ENCODE measurements at regions not wholly inside any gene's neighbourhood (a gene's known extent, or its start where the extent isn't known, plus 50 kb on each side); places are given as distances from the start of the nearest gene placed in this dataset.
A peak's percentile ranks its signal among the peaks of the same experiment; 100 is the strongest.

- DNase-seq: no peak
These were observed 83.1 kb upstream of the FNDC3B start for GRCh38 chr3:171956181-171956683.

GRCh38 chr3:171956705-171957104, 82.7 kb upstream of the FNDC3B start:
- DNase-seq: no peak

- DNase-seq: no peak
These were observed 79.8 kb upstream of the FNDC3B start for GRCh38 chr3:171959532-171960089.

- DNase-seq: no peak
These were observed 79.2 kb upstream of the FNDC3B start for GRCh38 chr3:171960159-171960558.

GRCh38 chr3:171962137-171962720, 77.1 kb upstream of the FNDC3B start:
- no peak for DNase-seq

- no peak for DNase-seq
These were observed 75.8 kb upstream of the FNDC3B start for GRCh38 chr3:171963546-171963945.

GRCh38 chr3:171965067-171965712, 74.2 kb upstream of the FNDC3B start:
- DNase-seq: no peak

- peak; percentile 17 for DNase-seq
These were observed 72.7 kb upstream of the FNDC3B start for GRCh38 chr3:171966533-171967136.

GRCh38 chr3:171967137-171967783, 72.1 kb upstream of the FNDC3B start:
- peak; percentile 17 for DNase-seq

- no peak for DNase-seq
These were observed 71.3 kb upstream of the FNDC3B start for GRCh38 chr3:171967932-171968678.

- no peak for DNase-seq
These were observed 69.0 kb upstream of the FNDC3B start for GRCh38 chr3:171970301-171970788.

- no peak for DNase-seq
These were observed 67.4 kb upstream of the FNDC3B start for GRCh38 chr3:171971919-171972514.

- no peak for DNase-seq
These were observed 66.5 kb upstream of the FNDC3B start for GRCh38 chr3:171972871-171973348.

- no peak for DNase-seq
These were observed 64.2 kb upstream of the FNDC3B start for GRCh38 chr3:171974986-171975837.

- no peak for DNase-seq
These were observed 62.9 kb upstream of the FNDC3B start for GRCh38 chr3:171976526-171976925.

- DNase-seq: no peak
These were observed 61.9 kb upstream of the FNDC3B start for GRCh38 chr3:171977441-171977840.

GRCh38 chr3:171977860-171978259, 61.5 kb upstream of the FNDC3B start:
- DNase-seq: no peak

- DNase-seq: no peak
These were observed 61.0 kb upstream of the FNDC3B start for GRCh38 chr3:171978390-171978789.

- no peak for DNase-seq
These were observed 60.3 kb upstream of the FNDC3B start for GRCh38 chr3:171979081-171979480.

GRCh38 chr3:171980578-171981270, 58.7 kb upstream of the FNDC3B start:
- DNase-seq: no peak
